HepG2 (cell line): ENCODE measurements at regions not wholly inside any gene's neighbourhood (a gene's known extent, or its start where the extent isn't known, plus 50 kb on each side); places are given as distances from the start of the nearest gene placed in this dataset.
A peak's percentile ranks its signal among the peaks of the same experiment; 100 is the strongest.

Experiments
- ERF ChIP-seq: IDR thresholded peaks from 2 replicates; pipeline ENCODE4 v1.6.1; 2018; ENCODE audit warnings: missing biosample characterization, missing genetic modification reagents
- HNF4G ChIP-seq, 2 experiments: sonication (generic) in 1 of 2; formaldehyde crosslinking in 1 of 2; IDR thresholded peaks; 2 replicates each; pipeline versions ENCODE4 v1.4.0 to v1.6.1; 2011 to 2020; ENCODE audit warnings: borderline replicate concordance in 2 of 2, low read depth in 2 of 2, mild to moderate bottlenecking in 2 of 2, low read length in 1 of 2, missing genetic modification reagents in 1 of 2, moderate library complexity in 1 of 2
- IRX3 ChIP-seq: sonication (generic); formaldehyde crosslinking; IDR thresholded peaks from 2 replicates; pipeline ENCODE4 v1.8.1; 2023; ENCODE audit warnings: mild to moderate bottlenecking, low read depth, missing genetic modification reagents, borderline replicate concordance
- JUNB ChIP-seq: sonication (generic); formaldehyde crosslinking; IDR thresholded peaks from 2 replicates; pipeline ENCODE4 v1.8.0; 2022; ENCODE audit warnings: missing genetic modification reagents, mild to moderate bottlenecking, borderline replicate concordance
- KLF9 ChIP-seq: IDR thresholded peaks from 2 replicates; pipeline ENCODE4 v1.6.1; 2016; ENCODE audit warnings: low read depth
- MIER3 ChIP-seq: IDR thresholded peaks from 2 replicates; pipeline ENCODE4 v1.6.1; 2016; ENCODE audit warnings: missing compliant biosample characterization, borderline replicate concordance
- MXD4 ChIP-seq: IDR thresholded peaks from 2 replicates; pipeline ENCODE4 v1.6.1; 2016; ENCODE audit warnings: mild to moderate bottlenecking, missing biosample characterization, missing genetic modification reagents
- RXRB ChIP-seq: IDR thresholded peaks from 2 replicates; pipeline ENCODE4 v1.6.1; 2016; ENCODE audit warnings: borderline replicate concordance, missing genetic modification reagents, missing compliant biosample characterization
- SAP130 ChIP-seq: IDR thresholded peaks from 2 replicates; pipeline ENCODE4 v1.6.1; 2016; ENCODE audit warnings: low read depth
- TEAD3 ChIP-seq: optimal IDR thresholded peaks from 2 replicates; pipeline ENCODE3; 2016; ENCODE audit warnings: borderline replicate concordance
- ZNF121 ChIP-seq: sonication (generic); formaldehyde crosslinking; IDR thresholded peaks from 2 replicates; pipeline ENCODE4 v1.5.0; 2020; ENCODE audit warnings: mild to moderate bottlenecking, missing genetic modification reagents
- ZNF235 ChIP-seq: sonication (generic); formaldehyde crosslinking; IDR thresholded peaks from 2 replicates; pipeline ENCODE4 v1.8.1; 2023; ENCODE audit warnings: mild to moderate bottlenecking, missing genetic modification reagents, borderline replicate concordance
- ZSCAN29 ChIP-seq: sonication (generic); formaldehyde crosslinking; conservative IDR thresholded peaks from 2 replicates; pipeline ENCODE4 v1.4.0; 2020; ENCODE audit warnings: mild to moderate bottlenecking, missing genetic modification reagents
- TF ChIP-seq, protein P1 (sequence below): sonication (generic); formaldehyde crosslinking; IDR thresholded peaks from 2 replicates; pipeline ENCODE4 v1.8.0; 2022; ENCODE audit warnings: missing genetic modification reagents, mild to moderate bottlenecking, moderate library complexity, borderline replicate concordance
- TF ChIP-seq, protein P2 (sequence below), 2 experiments: fragments of 450-650 bp in 1 of 2; sonication (generic) in 1 of 2; formaldehyde crosslinking in 1 of 2; IDR thresholded peaks; 2 replicates each; pipeline versions ENCODE4 v1.6.1 to v1.8.0; 2016 to 2022; ENCODE audit warnings: antibody characterized with exemption in 1 of 2, mild to moderate bottlenecking in 1 of 2, missing genetic modification reagents in 1 of 2

DNA sequence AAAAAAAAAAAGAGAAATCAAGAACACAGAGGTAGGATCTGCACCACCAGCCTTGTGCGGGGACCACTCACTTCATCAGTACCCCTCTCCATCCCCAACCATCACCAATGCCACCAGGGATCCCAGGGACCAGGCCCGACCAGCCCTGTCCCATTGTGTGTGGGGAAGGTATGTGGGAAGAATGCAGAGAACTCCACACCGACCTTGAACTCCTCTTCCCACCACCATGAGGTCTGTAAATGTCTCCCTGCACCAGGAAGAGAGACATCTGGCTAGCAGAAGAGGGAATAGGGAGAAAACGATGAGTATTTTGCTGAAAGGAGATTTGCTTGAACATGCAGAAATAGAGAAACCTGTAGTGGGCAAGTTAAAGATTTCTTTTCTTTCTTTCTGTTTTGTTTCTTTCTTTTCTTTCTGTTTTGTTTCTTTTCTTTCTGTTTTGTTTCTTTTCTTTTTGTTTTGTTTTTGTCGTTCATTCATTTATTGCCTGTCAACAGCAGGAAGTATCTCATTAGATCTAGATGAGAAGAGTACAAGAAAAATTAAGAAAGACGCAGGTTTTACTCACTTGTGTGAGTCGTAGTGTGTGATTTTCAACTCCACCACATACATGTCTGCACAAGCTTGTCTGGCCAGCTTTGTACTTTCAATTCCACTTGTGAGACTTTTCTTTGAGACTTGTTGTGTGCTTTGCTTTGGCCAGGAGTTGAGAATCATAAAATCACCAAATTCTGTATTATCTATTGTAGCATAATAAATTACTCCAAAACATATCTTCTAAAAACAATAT is 179.8 kb upstream of the HAAO start (continued):
- no peak for TF ChIP-seq IRX3 (CRISPR knock-in tag)
- TF ChIP-seq, protein P1, sequence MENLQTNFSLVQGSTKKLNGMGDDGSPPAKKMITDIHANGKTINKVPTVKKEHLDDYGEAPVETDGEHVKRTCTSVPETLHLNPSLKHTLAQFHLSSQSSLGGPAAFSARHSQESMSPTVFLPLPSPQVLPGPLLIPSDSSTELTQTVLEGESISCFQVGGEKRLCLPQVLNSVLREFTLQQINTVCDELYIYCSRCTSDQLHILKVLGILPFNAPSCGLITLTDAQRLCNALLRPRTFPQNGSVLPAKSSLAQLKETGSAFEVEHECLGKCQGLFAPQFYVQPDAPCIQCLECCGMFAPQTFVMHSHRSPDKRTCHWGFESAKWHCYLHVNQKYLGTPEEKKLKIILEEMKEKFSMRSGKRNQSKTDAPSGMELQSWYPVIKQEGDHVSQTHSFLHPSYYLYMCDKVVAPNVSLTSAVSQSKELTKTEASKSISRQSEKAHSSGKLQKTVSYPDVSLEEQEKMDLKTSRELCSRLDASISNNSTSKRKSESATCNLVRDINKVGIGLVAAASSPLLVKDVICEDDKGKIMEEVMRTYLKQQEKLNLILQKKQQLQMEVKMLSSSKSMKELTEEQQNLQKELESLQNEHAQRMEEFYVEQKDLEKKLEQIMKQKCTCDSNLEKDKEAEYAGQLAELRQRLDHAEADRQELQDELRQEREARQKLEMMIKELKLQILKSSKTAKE (CRISPR knock-in tag) = 0 out of 2 replicates have a peak, but pooled peaks have one; percentile 43
- TF ChIP-seq RXRB (CRISPR knock-in tag) = peak; percentile 93
- no peak for TF ChIP-seq ZNF235 (CRISPR knock-in tag)
- TF ChIP-seq KLF9 (CRISPR knock-in tag) = 0 out of 2 replicates have a peak, but pooled peaks have one; percentile 66
- TF ChIP-seq JUNB (CRISPR knock-in tag) = no peak
- 0 out of 2 replicates have a peak, but pooled peaks have one; percentile 28 for TF ChIP-seq MXD4 (CRISPR knock-in tag)
- TF ChIP-seq HNF4G (IDR thresholded peaks at IDR 0.05; ENCODE audit: borderline replicate concordance, low read depth, low read length) = peak; percentile 40; the same call in 1 of the 2 replicates
- TF ChIP-seq HNF4G (CRISPR knock-in tag; IDR thresholded peaks at IDR 0.05; ENCODE audit: borderline replicate concordance, low read depth) = no peak
- TF ChIP-seq ZSCAN29 (CRISPR knock-in tag) = 0 out of 2 replicates have a peak, but pooled peaks have one; percentile 29
- TF ChIP-seq ERF = 0 out of 2 replicates have a peak, but pooled peaks have one; percentile 24
- TF ChIP-seq, protein P2, sequence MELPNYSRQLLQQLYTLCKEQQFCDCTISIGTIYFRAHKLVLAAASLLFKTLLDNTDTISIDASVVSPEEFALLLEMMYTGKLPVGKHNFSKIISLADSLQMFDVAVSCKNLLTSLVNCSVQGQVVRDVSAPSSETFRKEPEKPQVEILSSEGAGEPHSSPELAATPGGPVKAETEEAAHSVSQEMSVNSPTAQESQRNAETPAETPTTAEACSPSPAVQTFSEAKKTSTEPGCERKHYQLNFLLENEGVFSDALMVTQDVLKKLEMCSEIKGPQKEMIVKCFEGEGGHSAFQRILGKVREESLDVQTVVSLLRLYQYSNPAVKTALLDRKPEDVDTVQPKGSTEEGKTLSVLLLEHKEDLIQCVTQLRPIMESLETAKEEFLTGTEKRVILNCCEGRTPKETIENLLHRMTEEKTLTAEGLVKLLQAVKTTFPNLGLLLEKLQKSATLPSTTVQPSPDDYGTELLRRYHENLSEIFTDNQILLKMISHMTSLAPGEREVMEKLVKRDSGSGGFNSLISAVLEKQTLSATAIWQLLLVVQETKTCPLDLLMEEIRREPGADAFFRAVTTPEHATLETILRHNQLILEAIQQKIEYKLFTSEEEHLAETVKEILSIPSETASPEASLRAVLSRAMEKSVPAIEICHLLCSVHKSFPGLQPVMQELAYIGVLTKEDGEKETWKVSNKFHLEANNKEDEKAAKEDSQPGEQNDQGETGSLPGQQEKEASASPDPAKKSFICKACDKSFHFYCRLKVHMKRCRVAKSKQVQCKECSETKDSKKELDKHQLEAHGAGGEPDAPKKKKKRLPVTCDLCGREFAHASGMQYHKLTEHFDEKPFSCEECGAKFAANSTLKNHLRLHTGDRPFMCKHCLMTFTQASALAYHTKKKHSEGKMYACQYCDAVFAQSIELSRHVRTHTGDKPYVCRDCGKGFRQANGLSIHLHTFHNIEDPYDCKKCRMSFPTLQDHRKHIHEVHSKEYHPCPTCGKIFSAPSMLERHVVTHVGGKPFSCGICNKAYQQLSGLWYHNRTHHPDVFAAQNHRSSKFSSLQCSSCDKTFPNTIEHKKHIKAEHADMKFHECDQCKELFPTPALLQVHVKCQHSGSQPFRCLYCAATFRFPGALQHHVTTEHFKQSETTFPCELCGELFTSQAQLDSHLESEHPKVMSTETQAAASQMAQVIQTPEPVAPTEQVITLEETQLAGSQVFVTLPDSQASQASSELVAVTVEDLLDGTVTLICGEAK (IDR thresholded peaks at IDR 0.05) = no peak
- TF ChIP-seq, protein P2 (CRISPR knock-in tag; IDR thresholded peaks at IDR 0.05) = no peak
- peak; percentile 78 for TF ChIP-seq SAP130 (CRISPR knock-in tag)
- peak; percentile 95 for TF ChIP-seq ZNF121 (CRISPR knock-in tag)
- TF ChIP-seq MIER3 = peak; percentile 72; the same call in 1 of the 2 replicates
- peak; percentile 99 for TF ChIP-seq TEAD3
